ENCODE measurements at regions not wholly inside any gene's neighbourhood (a gene's known extent, or its start where the extent isn't known, plus 50 kb on each side); places are given as distances from the start of the nearest gene placed in this dataset.

GRCh38 chr2:128781585-128782385 is 463.1 kb upstream of the HS6ST1 start:
- Mint-ChIP-seq H3K4me3 (no peak overlapping the region), H3K27me3 (ENCODE audit: insufficient read depth) (no peaks in the 10 kb centered on the region), H3K4me1 (ENCODE audit: low read depth) (no peaks in the 10 kb centered on the region), H3K27ac (no peak overlapping the region), H3K36me3 (ENCODE audit: low read depth) (no peaks in the 10 kb centered on the region), H3K9me3 (no peaks in the 10 kb centered on the region)
- intact Hi-C loops (cut with micrococcal nuclease) = no loop called here
- no peak for DNase-seq (ENCODE audit: low spot score)

- intact Hi-C loops (cut with micrococcal nuclease) = no loop called here
- Mint-ChIP-seq H3K4me3 (no peak overlapping the region), H3K4me1 (ENCODE audit: low read depth) (no peaks in the 10 kb centered on the region), H3K27ac (no peak overlapping the region), H3K9me3 (no peaks in the 10 kb centered on the region), H3K36me3 (ENCODE audit: low read depth) (no peaks in the 10 kb centered on the region), H3K27me3 (ENCODE audit: insufficient read depth) (no peaks in the 10 kb centered on the region)
- DNase-seq (ENCODE audit: low spot score) = no peak
These were observed 463.9 kb upstream of the HS6ST1 start for GRCh38 chr2:128782411-128783192.

- Mint-ChIP-seq H3K27ac (no peak overlapping the region), H3K36me3 (ENCODE audit: low read depth) (no peaks in the 10 kb centered on the region), H3K9me3 (peaks cover under 1% of the 10 kb centered on the region), H3K4me3 (no peak overlapping the region), H3K4me1 (ENCODE audit: low read depth) (no peaks in the 10 kb centered on the region), H3K27me3 (ENCODE audit: insufficient read depth) (no peaks in the 10 kb centered on the region)
- intact Hi-C loops (cut with micrococcal nuclease) = no loop called here
- no peak for DNase-seq (ENCODE audit: low spot score)
These were observed 464.6 kb upstream of the HS6ST1 start for GRCh38 chr2:128783193-128783671.

GRCh38 chr2:128783896-128784295 is 465.2 kb upstream of the HS6ST1 start:
- Mint-ChIP-seq H3K27me3 (ENCODE audit: insufficient read depth) (no peaks in the 10 kb centered on the region), H3K4me3 (no peak overlapping the region), H3K4me1 (ENCODE audit: low read depth) (no peaks in the 10 kb centered on the region), H3K27ac (no peak overlapping the region), H3K9me3 (peaks cover 7% of the 10 kb centered on the region), H3K36me3 (ENCODE audit: low read depth) (no peaks in the 10 kb centered on the region)
- DNase-seq (ENCODE audit: low spot score) = no peak
- intact Hi-C loops (cut with micrococcal nuclease) = no loop called here

GRCh38 chr2:128784626-128785306 is 466.1 kb upstream of the HS6ST1 start:
- H3K4me1 Mint-ChIP-seq (ENCODE audit: low read depth) = no peaks in the 10 kb centered on the region
- no peak overlapping the region for H3K4me3 Mint-ChIP-seq
- no peak for DNase-seq (ENCODE audit: low spot score)

GRCh38 chr2:128786316-128786715 is 467.6 kb upstream of the HS6ST1 start:
- Mint-ChIP-seq H3K27ac (no peak overlapping the region), H3K27me3 (ENCODE audit: insufficient read depth) (no peaks in the 10 kb centered on the region), H3K4me1 (ENCODE audit: low read depth) (no peaks in the 10 kb centered on the region), H3K36me3 (ENCODE audit: low read depth) (no peaks in the 10 kb centered on the region), H3K4me3 (no peak overlapping the region), H3K9me3 (peaks cover 11% of the 10 kb centered on the region)
- DNase-seq (ENCODE audit: low spot score) = no peak
- intact Hi-C loops (cut with micrococcal nuclease) = no loop called here

More at GRCh38 chr2:128784626-128785306, 466.1 kb upstream of the HS6ST1 start:
- Mint-ChIP-seq H3K27me3 (ENCODE audit: insufficient read depth) (no peaks in the 10 kb centered on the region), H3K9me3 (peaks cover 11% of the 10 kb centered on the region), H3K27ac (no peak overlapping the region), H3K36me3 (ENCODE audit: low read depth) (no peaks in the 10 kb centered on the region)
- intact Hi-C loops (cut with micrococcal nuclease) = no loop called here

GRCh38 chr2:128786741-128787478 is 468.2 kb upstream of the HS6ST1 start:
- no peaks in the 10 kb centered on the region for H3K36me3 Mint-ChIP-seq (ENCODE audit: low read depth)

GRCh38 chr2:128787616-128788015 is 468.9 kb upstream of the HS6ST1 start:
- intact Hi-C loops (cut with micrococcal nuclease) = no loop called here
- no peaks in the 10 kb centered on the region for H3K4me1 Mint-ChIP-seq (ENCODE audit: low read depth)
- peaks cover 11% of the 10 kb centered on the region for H3K9me3 Mint-ChIP-seq
- no peak overlapping the region for H3K4me3 Mint-ChIP-seq
- no peak overlapping the region for H3K27ac Mint-ChIP-seq
- H3K36me3 Mint-ChIP-seq (ENCODE audit: low read depth) = no peaks in the 10 kb centered on the region
- DNase-seq (ENCODE audit: low spot score) = no peak
- no peaks in the 10 kb centered on the region for H3K27me3 Mint-ChIP-seq (ENCODE audit: insufficient read depth)

More at GRCh38 chr2:128786741-128787478, 468.2 kb upstream of the HS6ST1 start:
- no peaks in the 10 kb centered on the region for H3K27me3 Mint-ChIP-seq (ENCODE audit: insufficient read depth)
- no peak overlapping the region for H3K4me3 Mint-ChIP-seq
- no peak for DNase-seq (ENCODE audit: low spot score)
- H3K27ac Mint-ChIP-seq = no peak overlapping the region
- H3K9me3 Mint-ChIP-seq = peaks cover 11% of the 10 kb centered on the region
- intact Hi-C loops (cut with micrococcal nuclease) = no loop called here
- H3K4me1 Mint-ChIP-seq (ENCODE audit: low read depth) = no peaks in the 10 kb centered on the region

- Mint-ChIP-seq H3K36me3 (ENCODE audit: low read depth) (no peaks in the 10 kb centered on the region), H3K4me3 (no peak overlapping the region), H3K27ac (no peak overlapping the region), H3K4me1 (ENCODE audit: low read depth) (no peaks in the 10 kb centered on the region), H3K27me3 (ENCODE audit: insufficient read depth) (no peaks in the 10 kb centered on the region), H3K9me3 (peaks cover 11% of the 10 kb centered on the region)
- no peak for DNase-seq (ENCODE audit: low spot score)
- intact Hi-C loops (cut with micrococcal nuclease) = no loop called here
These were observed 470.1 kb upstream of the HS6ST1 start for GRCh38 chr2:128788636-128789220.

- intact Hi-C loops (cut with micrococcal nuclease) = no loop called here
- Mint-ChIP-seq H3K36me3 (ENCODE audit: low read depth) (no peaks in the 10 kb centered on the region), H3K9me3 (peaks cover 11% of the 10 kb centered on the region), H3K4me3 (no peak overlapping the region), H3K4me1 (ENCODE audit: low read depth) (no peaks in the 10 kb centered on the region), H3K27me3 (ENCODE audit: insufficient read depth) (no peaks in the 10 kb centered on the region), H3K27ac (no peak overlapping the region)
- no peak for DNase-seq (ENCODE audit: low spot score)
These were observed 470.6 kb upstream of the HS6ST1 start for GRCh38 chr2:128789221-128789620.

GRCh38 chr2:128789776-128790455 is 471.2 kb upstream of the HS6ST1 start:
- DNase-seq (ENCODE audit: low spot score) = no peak
- intact Hi-C loops (cut with micrococcal nuclease) = no loop called here
- no peaks in the 10 kb centered on the region for H3K4me1 Mint-ChIP-seq (ENCODE audit: low read depth)
- H3K4me3 Mint-ChIP-seq = no peak overlapping the region
- no peak overlapping the region for H3K27ac Mint-ChIP-seq
- peaks cover 11% of the 10 kb centered on the region for H3K9me3 Mint-ChIP-seq
- H3K36me3 Mint-ChIP-seq (ENCODE audit: low read depth) = no peaks in the 10 kb centered on the region
- H3K27me3 Mint-ChIP-seq (ENCODE audit: insufficient read depth) = no peaks in the 10 kb centered on the region

- Mint-ChIP-seq H3K9me3 (peaks cover 11% of the 10 kb centered on the region), H3K27me3 (ENCODE audit: insufficient read depth) (no peaks in the 10 kb centered on the region)
- no peak for DNase-seq (ENCODE audit: low spot score)
These were observed 471.9 kb upstream of the HS6ST1 start for GRCh38 chr2:128790541-128791001.

More at GRCh38 chr2:128790541-128791001, 471.9 kb upstream of the HS6ST1 start:
- Mint-ChIP-seq H3K36me3 (ENCODE audit: low read depth) (no peaks in the 10 kb centered on the region), H3K4me1 (ENCODE audit: low read depth) (no peaks in the 10 kb centered on the region), H3K27ac (no peak overlapping the region), H3K4me3 (no peak overlapping the region)
- intact Hi-C loops (cut with micrococcal nuclease) = no loop called here

Measured in activated T-helper 1 cell treated with anti-CD3 and anti-CD28 coated beads, Interleukin-12 subunit alpha, Interleukin-12 subunit beta, Interleukin-2, Interleukin-4 antibody, amounts not matched to agents 30 ng/mL and 10 ng/mL and 1 ng/mL, durations not matched to agents 14 hours and 24 hours and 36 hours (primary cell).